GM20000 (cell line): ENCODE measurements at regions not wholly inside any gene's neighbourhood (a gene's known extent, or its start where the extent isn't known, plus 50 kb on each side); places are given as distances from the start of the nearest gene placed in this dataset.

Source experiments
- DNase-seq: peaks from one replicate; pipeline ENCODE4 v3.0.0; 2012; ENCODE audit warnings: low spot score
- CTCF ChIP-seq: IDR thresholded peaks from 2 replicates; pipeline ENCODE4 v1.5.1; 2012; ENCODE audit warnings: mild to moderate bottlenecking, control low read depth; ENCODE audit errors: extremely low read depth, missing control alignments

GRCh38 chr13:37927561-37927960 is 58.0 kb upstream of the TRPC4 start:
- no peak for DNase-seq
- TF ChIP-seq CTCF, result no peak

GRCh38 chr13:37925878-37926473 is 56.4 kb upstream of the TRPC4 start:
- no peak for DNase-seq
- no peak for TF ChIP-seq CTCF

GRCh38 chr13:37923236-37923635 is 53.7 kb upstream of the TRPC4 start:
- DNase-seq, result no peak
- TF ChIP-seq CTCF, result no peak

GRCh38 chr13:37919329-37919880 is 49.8 kb upstream of the TRPC4 start:
- no peak for TF ChIP-seq CTCF
- no peak for DNase-seq
